ENCODE measurements at regions not wholly inside any gene's neighbourhood (a gene's known extent, or its start where the extent isn't known, plus 50 kb on each side); places are given as distances from the start of the nearest gene placed in this dataset.

DNA sequence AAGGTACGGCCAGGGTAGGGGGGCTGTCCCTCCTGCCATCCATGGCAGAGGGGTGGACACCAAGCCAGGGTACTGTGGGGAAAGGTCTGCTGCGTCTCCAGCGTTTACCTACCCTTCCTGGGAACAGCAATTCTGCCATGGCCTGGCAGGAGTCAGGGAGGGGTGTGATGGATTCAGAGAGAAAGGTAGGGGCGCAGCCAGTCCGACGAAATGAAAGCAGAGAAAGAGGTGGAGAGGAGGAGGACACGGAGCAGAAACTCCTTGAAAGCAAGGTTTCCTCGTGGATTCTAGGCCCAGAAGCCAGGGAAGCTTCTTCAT lies 182.9 kb downstream of the ZFP36L2 start:
- TF ChIP-seq YY1 (IDR thresholded peaks at IDR 0.05; ENCODE audit: low read depth) (no peak), TCF12 (IDR thresholded peaks at IDR 0.05; ENCODE audit: low read depth) (no peak), EP300 (IDR thresholded peaks at IDR 0.05; ENCODE audit: borderline replicate concordance) (no peak), RAD21 (IDR thresholded peaks at IDR 0.05; ENCODE audit: low read depth) (no peak)
- TF ChIP-seq, protein P1, sequence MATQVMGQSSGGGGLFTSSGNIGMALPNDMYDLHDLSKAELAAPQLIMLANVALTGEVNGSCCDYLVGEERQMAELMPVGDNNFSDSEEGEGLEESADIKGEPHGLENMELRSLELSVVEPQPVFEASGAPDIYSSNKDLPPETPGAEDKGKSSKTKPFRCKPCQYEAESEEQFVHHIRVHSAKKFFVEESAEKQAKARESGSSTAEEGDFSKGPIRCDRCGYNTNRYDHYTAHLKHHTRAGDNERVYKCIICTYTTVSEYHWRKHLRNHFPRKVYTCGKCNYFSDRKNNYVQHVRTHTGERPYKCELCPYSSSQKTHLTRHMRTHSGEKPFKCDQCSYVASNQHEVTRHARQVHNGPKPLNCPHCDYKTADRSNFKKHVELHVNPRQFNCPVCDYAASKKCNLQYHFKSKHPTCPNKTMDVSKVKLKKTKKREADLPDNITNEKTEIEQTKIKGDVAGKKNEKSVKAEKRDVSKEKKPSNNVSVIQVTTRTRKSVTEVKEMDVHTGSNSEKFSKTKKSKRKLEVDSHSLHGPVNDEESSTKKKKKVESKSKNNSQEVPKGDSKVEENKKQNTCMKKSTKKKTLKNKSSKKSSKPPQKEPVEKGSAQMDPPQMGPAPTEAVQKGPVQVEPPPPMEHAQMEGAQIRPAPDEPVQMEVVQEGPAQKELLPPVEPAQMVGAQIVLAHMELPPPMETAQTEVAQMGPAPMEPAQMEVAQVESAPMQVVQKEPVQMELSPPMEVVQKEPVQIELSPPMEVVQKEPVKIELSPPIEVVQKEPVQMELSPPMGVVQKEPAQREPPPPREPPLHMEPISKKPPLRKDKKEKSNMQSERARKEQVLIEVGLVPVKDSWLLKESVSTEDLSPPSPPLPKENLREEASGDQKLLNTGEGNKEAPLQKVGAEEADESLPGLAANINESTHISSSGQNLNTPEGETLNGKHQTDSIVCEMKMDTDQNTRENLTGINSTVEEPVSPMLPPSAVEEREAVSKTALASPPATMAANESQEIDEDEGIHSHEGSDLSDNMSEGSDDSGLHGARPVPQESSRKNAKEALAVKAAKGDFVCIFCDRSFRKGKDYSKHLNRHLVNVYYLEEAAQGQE (IDR thresholded peaks at IDR 0.05; ENCODE audit: low read depth) = no peak

All from Ishikawa (cell line).